HepG2 (cell line): ENCODE measurements at regions not wholly inside any gene's neighbourhood (a gene's known extent, or its start where the extent isn't known, plus 50 kb on each side); places are given as distances from the start of the nearest gene placed in this dataset.

Source experiments
- ATAC-seq: fragments of 200-7000 bp; cut with Tn5 transposase; 3 replicates; pipeline ENCODE4 v1.9.1; 2020; ENCODE audit warnings: mild to moderate bottlenecking, moderate library complexity
- BruUV-seq: library from RNA; stranded (reverse); fragments of 400-500 nt; replicated peaks from 2 replicates; lab custom pipeline; 2021; lab: Mats Ljungman, UMichigan
- CTCF ChIA-PET: fragments of 300-600 bp; formaldehyde crosslinking; extraction: SDS; loops from one replicate; lab custom pipeline; 2021; ENCODE audit warnings: low total read pairs, inconsistent platforms, low intra/inter-chr PET ratio; lab: Yijun Ruan, JAX
- POLR2A ChIA-PET: fragments of 350-600 bp; sonication (Branson Sonifier 250); formaldehyde crosslinking; loops from one replicate; lab custom pipeline; 2020; ENCODE audit warnings: antibody characterized with exemption, inconsistent platforms; lab: Yijun Ruan, JAX
- DNase-seq: peaks from one replicate; pipeline ENCODE4 v3.0.0-alpha.2; 2015; ENCODE audit warnings: low spot score
- FAIRE-seq: peaks from 3 replicates; lab custom pipeline; 2011; peaks lifted over from hg19 to GRCh38; lab: Jason Lieb, UNC
- H2AFZ ChIP-seq: one replicate; pipeline ENCODE4 v1.6.1; 2011; ENCODE audit warnings: low read length, inconsistent platforms
- H3K27ac ChIP-seq: fragments of 300-600 bp; 3 replicates; pipeline ENCODE4 v1.8.0; 2011; ENCODE audit warnings: mixed run types, mild to moderate bottlenecking, mixed read lengths, low read length, inconsistent platforms; ENCODE audit not compliant: insufficient read depth; ENCODE audit errors: extremely low read length
- H3K27me3 ChIP-seq, 2 experiments: fragments of 200-600 bp in 1 of 2; 2 replicates in 1 of 2; 3 replicates in 1 of 2; pipeline versions ENCODE4 v1.6.0 to v1.8.0; 2011; ENCODE audit warnings: low read length in 2 of 2, mild to moderate bottlenecking in 2 of 2, moderate library complexity in 2 of 2, inconsistent platforms in 1 of 2; ENCODE audit not compliant: insufficient read depth in 2 of 2, control insufficient read depth in 1 of 2
- H3K36me3 ChIP-seq, 2 experiments: fragments of 200-600 bp in 1 of 2; replicated peaks in 1 of 2; 2 replicates in 1 of 2; 3 replicates in 1 of 2; pipeline versions ENCODE4 v1.5.1 to v1.8.0; 2011; ENCODE audit warnings: low read length in 2 of 2, inconsistent platforms in 1 of 2; ENCODE audit not compliant: insufficient read depth in 2 of 2, control insufficient read depth in 1 of 2
- H3K4me1 ChIP-seq: 2 replicates; pipeline ENCODE4 v1.5.1; 2012; ENCODE audit warnings: low read length, inconsistent platforms; ENCODE audit not compliant: insufficient read depth
- H3K4me2 ChIP-seq: 2 replicates; pipeline ENCODE4 v1.6.0; 2011; ENCODE audit warnings: low read depth, low read length, inconsistent platforms
- H3K4me3 ChIP-seq, 3 experiments: fragments of 200-600 bp in 1 of 3; sonication (generic), shearing (Covaris generic) in 1 of 3; replicated peaks in 1 of 3; 2 replicates each; pipeline ENCODE4 v1.5.1; 2011 to 2016; ENCODE audit warnings: low read length in 3 of 3, inconsistent platforms in 2 of 3, low read depth in 2 of 3, mild to moderate bottlenecking in 2 of 3, control low read depth in 1 of 3, mixed read lengths in 1 of 3; ENCODE audit not compliant: insufficient read depth in 1 of 3
- H3K79me2 ChIP-seq: one replicate; pipeline ENCODE4 v1.6.1; 2011; ENCODE audit warnings: low read length, inconsistent platforms; ENCODE audit not compliant: insufficient read depth
- H3K9ac ChIP-seq: 2 replicates; pipeline ENCODE4 v1.6.0; 2011; ENCODE audit warnings: mild to moderate bottlenecking, low read depth, low read length, inconsistent platforms; ENCODE audit not compliant: insufficient read depth
- H3K9me3 ChIP-seq: 2 replicates; pipeline ENCODE4 v1.5.1; 2012; ENCODE audit warnings: mild to moderate bottlenecking, low read length
- H4K20me1 ChIP-seq: 2 replicates; pipeline ENCODE4 v1.6.0; 2011; ENCODE audit warnings: inconsistent platforms, mild to moderate bottlenecking, low read length, moderate library complexity; ENCODE audit not compliant: insufficient read depth
- FOXO1 ChIP-seq: sonication (generic); formaldehyde crosslinking; IDR thresholded peaks from 2 replicates; pipeline ENCODE4 v1.4.0; 2020; ENCODE audit warnings: missing genetic modification reagents
- HOXA3 ChIP-seq: sonication (generic); formaldehyde crosslinking; IDR thresholded peaks from 2 replicates; pipeline ENCODE4 v1.5.0; 2020; ENCODE audit warnings: missing genetic modification reagents
- HOXD1 ChIP-seq: sonication (generic); formaldehyde crosslinking; IDR thresholded peaks from 2 replicates; pipeline ENCODE4 v1.5.0; 2020; ENCODE audit warnings: missing genetic modification reagents
- ISX ChIP-seq: sonication (generic); formaldehyde crosslinking; conservative IDR thresholded peaks from 2 replicates; pipeline ENCODE4 v1.5.0; 2020; ENCODE audit warnings: missing genetic modification reagents
- MXI1 ChIP-seq: IDR thresholded peaks from 3 replicates; pipeline ENCODE4 v1.6.1; 2012; ENCODE audit warnings: low read depth, low read length, inconsistent platforms, borderline replicate concordance
- NCOA5 ChIP-seq: sonication (generic); formaldehyde crosslinking; IDR thresholded peaks from 2 replicates; pipeline ENCODE4 v1.4.0; 2020; ENCODE audit warnings: missing genetic modification reagents
- PHF21A ChIP-seq: sonication (generic); formaldehyde crosslinking; IDR thresholded peaks from 2 replicates; pipeline ENCODE4 v1.5.0; 2020; ENCODE audit warnings: mild to moderate bottlenecking, missing genetic modification reagents
- SNAPC4 ChIP-seq: sonication (generic); formaldehyde crosslinking; IDR thresholded peaks from 2 replicates; pipeline ENCODE4 v1.4.0; 2020; ENCODE audit warnings: mild to moderate bottlenecking, missing genetic modification reagents
- SOX13 ChIP-seq, 3 experiments: fragments of 450-650 bp in 1 of 3; sonication (generic) in 1 of 3; formaldehyde crosslinking in 1 of 3; IDR thresholded peaks in 2 of 3; conservative IDR thresholded peaks in 1 of 3; 2 replicates each; pipeline versions ENCODE4 v1.5.0 to v1.6.1; 2016 to 2020; ENCODE audit warnings: antibody characterized with exemption in 1 of 3, mild to moderate bottlenecking in 1 of 3, missing compliant biosample characterization in 1 of 3, missing genetic modification reagents in 1 of 3, moderate library complexity in 1 of 3
- SP2 ChIP-seq: sonication (generic); formaldehyde crosslinking; IDR thresholded peaks from 2 replicates; pipeline ENCODE4 v1.5.1; 2020; ENCODE audit warnings: mild to moderate bottlenecking, missing genetic modification reagents
- TSC22D2 ChIP-seq: sonication (generic); formaldehyde crosslinking; IDR thresholded peaks from 2 replicates; pipeline ENCODE4 v1.5.1; 2020; ENCODE audit warnings: missing genetic modification reagents, mild to moderate bottlenecking, borderline replicate concordance
- ZBTB21 ChIP-seq: sonication (generic); formaldehyde crosslinking; IDR thresholded peaks from 2 replicates; pipeline ENCODE4 v1.4.0; 2020; ENCODE audit warnings: missing genetic modification reagents
- ZBTB4 ChIP-seq: sonication (generic); formaldehyde crosslinking; IDR thresholded peaks from 2 replicates; pipeline ENCODE4 v1.4.0; 2020; ENCODE audit warnings: missing genetic modification reagents, mild to moderate bottlenecking, borderline replicate concordance
- ZFP82 ChIP-seq: sonication (generic); formaldehyde crosslinking; IDR thresholded peaks from 2 replicates; pipeline ENCODE4 v1.5.1; 2020; ENCODE audit warnings: mild to moderate bottlenecking, missing genetic modification reagents, borderline replicate concordance
- ZKSCAN8 ChIP-seq: IDR thresholded peaks from 2 replicates; pipeline ENCODE4 v1.6.1; 2016; ENCODE audit warnings: borderline replicate concordance, missing genetic modification reagents, missing compliant biosample characterization
- ZMYM4 ChIP-seq: sonication (generic); formaldehyde crosslinking; IDR thresholded peaks from 2 replicates; pipeline ENCODE4 v1.8.1; 2023; ENCODE audit warnings: mild to moderate bottlenecking, missing genetic modification reagents
- ZNF530 ChIP-seq: sonication (generic); formaldehyde crosslinking; IDR thresholded peaks from 2 replicates; pipeline ENCODE4 v1.5.0; 2020; ENCODE audit warnings: low read depth, mild to moderate bottlenecking, missing genetic modification reagents
- WGBS: methylation state at CpG from one replicate; pipeline ENCODE4 v1.1.6; 2017; ENCODE audit warnings: low lambda C conversion rate; 5-methylcytosine and 5-hydroxymethylcytosine counted together
- in situ Hi-C: cut with HindIII; loops from 2 replicates; pipeline ENCODE4 v1.10.0; 2017; ENCODE audit warnings: low pct_unique_long_range_greater_than_20kb; ENCODE audit not compliant: extremely low pct_ligation_motif_present
- intact Hi-C: fragments of 100-400 bp; cut with micrococcal nuclease; formaldehyde crosslinking; loops from one replicate; pipeline ENCODE4 v1.10.0; 2022; ENCODE audit not compliant: unreplicated experiment
- TF ChIP-seq, protein P1 (sequence below): IDR thresholded peaks from 2 replicates; pipeline ENCODE4 v1.6.1; 2016; ENCODE audit warnings: missing genetic modification reagents, missing compliant biosample characterization

DNA sequence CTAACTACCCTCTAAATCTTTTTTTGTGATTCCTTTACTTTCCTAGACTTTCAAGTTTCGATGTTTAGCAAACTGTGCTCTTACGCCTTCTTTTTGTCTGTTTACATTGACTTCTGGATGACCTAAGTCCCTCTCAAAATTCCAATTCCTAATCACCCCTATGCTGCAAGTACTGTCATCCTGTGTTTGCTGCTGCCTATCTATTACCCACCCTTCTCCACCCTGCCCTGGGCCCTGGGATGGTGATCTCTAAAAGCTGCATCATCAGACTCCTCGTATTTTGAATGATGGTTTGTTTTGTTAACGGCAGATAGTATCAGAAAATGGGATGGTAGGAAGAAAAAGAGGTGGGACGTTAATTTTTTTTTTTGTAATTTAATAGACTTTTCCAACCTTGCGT is 272.1 kb downstream of the DIO2 start:
- in situ Hi-C loops: no loop called here
- TF ChIP-seq FOXO1 (CRISPR knock-in tag) (no peak), ZMYM4 (CRISPR knock-in tag) (no peak), ZFP82 (CRISPR knock-in tag) (no peak), HOXD1 (CRISPR knock-in tag) (no peak), HOXA3 (CRISPR knock-in tag) (no peak), ZKSCAN8 (no peak), PHF21A (CRISPR knock-in tag) (no peak), SP2 (CRISPR knock-in tag) (no peak), ZNF530 (CRISPR knock-in tag) (no peak), MXI1 (no peak), TSC22D2 (CRISPR knock-in tag) (no peak), ZBTB21 (CRISPR knock-in tag) (no peak), NCOA5 (CRISPR knock-in tag) (no peak), ZBTB4 (CRISPR knock-in tag) (no peak), ISX (CRISPR knock-in tag) (no peak), SNAPC4 (CRISPR knock-in tag) (no peak), SOX13 (IDR thresholded peaks at IDR 0.05) (no peak), SOX13 (CRISPR knock-in tag; conservative IDR thresholded peaks at IDR 0.05 in 1 of 2, IDR thresholded peaks at IDR 0.05 in 1 of 2) (no peak)
- TF ChIP-seq, protein P1, sequence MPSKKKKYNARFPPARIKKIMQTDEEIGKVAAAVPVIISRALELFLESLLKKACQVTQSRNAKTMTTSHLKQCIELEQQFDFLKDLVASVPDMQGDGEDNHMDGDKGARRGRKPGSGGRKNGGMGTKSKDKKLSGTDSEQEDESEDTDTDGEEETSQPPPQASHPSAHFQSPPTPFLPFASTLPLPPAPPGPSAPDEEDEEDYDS (CRISPR knock-in tag): no peak
- TF ChIP-seq, all 625 proteins: peak for 0
- BruUV-seq: no TSS peak
- POLR2A ChIA-PET: no interaction called here
- intact Hi-C loops: no loop called here
- Histone ChIP-seq H3K9me3 (peaks cover 59% of the 10 kb centered on the region), H3K9ac (no peak overlapping the region), H3K27me3 (no peaks in the 10 kb centered on the region), H3K4me1 (no peaks in the 10 kb centered on the region), H2AFZ (no peak overlapping the region), H3K4me3 (no peak overlapping the region), H3K36me3 (no peaks in the 10 kb centered on the region), H3K4me2 (no peak overlapping the region), H3K27ac (no peak overlapping the region), H4K20me1 (no peaks in the 10 kb centered on the region), H3K79me2 (no peaks in the 10 kb centered on the region)
- CTCF ChIA-PET: no interaction called here
- no peak for FAIRE-seq
- no peak for ATAC-seq
- no peak for DNase-seq
- WGBS: 6% methylated on average over 6 of the region's 6 CpGs
